GM12878 (cell line): ENCODE measurements at regions not wholly inside any gene's neighbourhood (a gene's known extent, or its start where the extent isn't known, plus 50 kb on each side); places are given as distances from the start of the nearest gene placed in this dataset.

Experiments used
- ATAC-seq: fragments of 200-7000 bp; cut with Tn5 transposase; 3 replicates; pipeline ENCODE4 v1.9.1; 2020; ENCODE audit warnings: mild to moderate bottlenecking, moderate library complexity
- BruUV-seq: library from RNA; stranded (reverse); fragments of 400-500 nt; replicated peaks from 2 replicates; lab custom pipeline; 2021; lab: Mats Ljungman, UMichigan
- CTCF ChIA-PET: fragments of 300-600 bp; sonication (Branson Sonifier 250); formaldehyde crosslinking; extraction: SDS; loops from one replicate; lab custom pipeline; 2021; ENCODE audit warnings: inconsistent platforms; lab: Yijun Ruan, JAX
- POLR2A ChIA-PET: fragments of 350-600 bp; formaldehyde crosslinking; extraction: SDS; loops from one replicate; lab custom pipeline; 2021; ENCODE audit warnings: inconsistent platforms; lab: Charles Lee
- RAD21 ChIA-PET: fragments of 300-600 bp; sonication (Branson Sonifier 250); formaldehyde crosslinking; loops from one replicate; lab custom pipeline; 2023; ENCODE audit warnings: antibody characterized with exemption; ENCODE audit not compliant: unreplicated experiment; lab: Charles Lee
- SMC1A ChIA-PET: fragments of 300-600 bp; sonication (Branson Sonifier 250); formaldehyde crosslinking; loops from one replicate; lab custom pipeline; 2023; ENCODE audit not compliant: unreplicated experiment, uncharacterized antibody; lab: Charles Lee
- DNase-seq: peaks from one replicate; pipeline ENCODE4 v3.0.0-alpha.2; 2011; ENCODE audit warnings: low read depth, low spot score
- FAIRE-seq: peaks from 3 replicates; lab custom pipeline; 2011; peaks lifted over from hg19 to GRCh38; lab: Jason Lieb, UNC
- H2AFZ ChIP-seq: 2 replicates; pipeline ENCODE4 v1.6.0; 2011; ENCODE audit warnings: low read depth, low read length, control low read depth; ENCODE audit not compliant: control insufficient read depth
- H3K27ac ChIP-seq: 2 replicates; pipeline ENCODE4 v1.5.1; 2011; ENCODE audit warnings: control low read depth; ENCODE audit not compliant: control insufficient read depth, insufficient read depth
- H3K27me3 ChIP-seq, 2 experiments: replicated peaks in 1 of 2; 2 replicates each; pipeline versions ENCODE4 v1.6.0 to v1.6.1; 2011; ENCODE audit warnings: low read length in 1 of 2; ENCODE audit not compliant: control insufficient read depth in 2 of 2, insufficient read depth in 2 of 2
- H3K36me3 ChIP-seq, 2 experiments: 2 replicates each; pipeline ENCODE4 v1.5.1; 2011; ENCODE audit warnings: low read length in 1 of 2; ENCODE audit not compliant: control insufficient read depth in 2 of 2, insufficient read depth in 2 of 2
- H3K4me1 ChIP-seq: 2 replicates; pipeline ENCODE4 v1.6.1; 2011; ENCODE audit warnings: mild to moderate bottlenecking, low read length, moderate library complexity, mixed read lengths; ENCODE audit not compliant: control insufficient read depth, insufficient read depth
- H3K4me2 ChIP-seq: 2 replicates; pipeline ENCODE4 v1.6.0; 2011; ENCODE audit warnings: control low read depth; ENCODE audit not compliant: control insufficient read depth, insufficient read depth
- H3K4me3 ChIP-seq: fragments of 200-600 bp; sonication (generic); 2 replicates; pipeline ENCODE4 v1.5.1; 2016
- H3K79me2 ChIP-seq: 2 replicates; pipeline ENCODE4 v1.6.0; 2011; ENCODE audit warnings: low read length; ENCODE audit not compliant: control insufficient read depth, insufficient read depth
- H3K9ac ChIP-seq: 2 replicates; pipeline ENCODE4 v1.8.0; 2011; ENCODE audit warnings: low read length, control low read depth, mixed read lengths; ENCODE audit not compliant: control insufficient read depth, insufficient read depth
- H3K9me3 ChIP-seq: replicated peaks from 3 replicates; pipeline ENCODE4 v1.5.1; 2011; ENCODE audit warnings: mild to moderate bottlenecking, low read length; ENCODE audit not compliant: control insufficient read depth, insufficient read depth
- H4K20me1 ChIP-seq: 2 replicates; pipeline ENCODE4 v1.6.0; 2011; ENCODE audit not compliant: control insufficient read depth, insufficient read depth
- CBFB ChIP-seq: IDR thresholded peaks from 2 replicates; pipeline ENCODE4 v1.6.1; 2016; ENCODE audit warnings: antibody characterized with exemption, low read depth
- IRF3 ChIP-seq: fragments of 450-650 bp; IDR thresholded peaks from 2 replicates; pipeline ENCODE4 v1.6.1; 2014; ENCODE audit warnings: mild to moderate bottlenecking
- MLLT1 ChIP-seq: fragments of 450-650 bp; IDR thresholded peaks from 2 replicates; pipeline ENCODE4 v1.6.1; 2016; ENCODE audit warnings: mild to moderate bottlenecking
- NFYB ChIP-seq: IDR thresholded peaks from 2 replicates; pipeline ENCODE4 v1.6.1; 2011; ENCODE audit warnings: low read depth, mild to moderate bottlenecking, low read length, improper control_type of control experiment, moderate library complexity; ENCODE audit not compliant: insufficient read depth
- PRDM15 ChIP-seq: fragments of 450-650 bp; formaldehyde crosslinking; IDR thresholded peaks from 2 replicates; pipeline ENCODE4 v1.4.0; 2020; ENCODE audit warnings: mild to moderate bottlenecking, moderate library complexity
- SPI1 ChIP-seq: IDR thresholded peaks from 2 replicates; pipeline ENCODE4 v1.6.1; 2011; ENCODE audit warnings: low read depth, mild to moderate bottlenecking, low read length, moderate library complexity, borderline replicate concordance; ENCODE audit not compliant: insufficient read depth
- SUZ12 ChIP-seq: fragments of 200-600 bp; sonication (generic); IDR thresholded peaks from one replicate; pipeline ENCODE4 v1.6.1; 2018; ENCODE audit warnings: antibody characterized with exemption, mild to moderate bottlenecking; ENCODE audit not compliant: unreplicated experiment
- USF1 ChIP-seq: IDR thresholded peaks from 2 replicates; pipeline ENCODE4 v1.6.1; 2011; ENCODE audit warnings: borderline replicate concordance, low read depth, mild to moderate bottlenecking, moderate library complexity, mixed read lengths, low read length; ENCODE audit not compliant: insufficient read depth; ENCODE audit errors: extremely low read length
- WGBS: methylation state at CpG from one replicate; pipeline ENCODE4 v1.1.6; 2016; ENCODE audit warnings: low lambda C conversion rate; ENCODE audit not compliant: insufficient replicate concordance, insufficient coverage; ENCODE audit errors: missing lambda C conversion rate; 5-methylcytosine and 5-hydroxymethylcytosine counted together
- in situ Hi-C: fragments of 300-500 bp; cut with MboI; formaldehyde crosslinking; loops from 9 replicates; pipeline ENCODE4 v1.14.3; 2018; ENCODE audit warnings: mixed read lengths
- intact Hi-C: fragments of 100-400 bp; cut with micrococcal nuclease; formaldehyde crosslinking; loops from one replicate; pipeline ENCODE4 v1.14.2; 2022; ENCODE audit not compliant: unreplicated experiment

GRCh38 chr15:87649175-87649574 is 607.4 kb downstream of the NTRK3 start:
- TF ChIP-seq PRDM15 (CRISPR knock-in tag), result no peak
- in situ Hi-C loops, result no loop called here
- no peaks in the 10 kb centered on the region for H3K4me1 ChIP-seq

GRCh38 chr15:87648278-87648677 is 608.3 kb downstream of the NTRK3 start:
- H4K20me1 ChIP-seq, result no peaks in the 10 kb centered on the region
- in situ Hi-C loops (no loop called here), intact Hi-C loops (no loop called here)
- DNase-seq, result no peak
- H3K79me2 ChIP-seq, result no peaks in the 10 kb centered on the region
- SMC1A ChIA-PET, result no interaction called here
- no peak for FAIRE-seq
- H2AFZ ChIP-seq, result no peak overlapping the region
- H3K27me3 ChIP-seq, result no peaks in the 10 kb centered on the region
- ATAC-seq, result no peak
- H3K9me3 ChIP-seq, result no peaks in the 10 kb centered on the region
- no peak overlapping the region for H3K4me3 ChIP-seq
- no peaks in the 10 kb centered on the region for H3K36me3 ChIP-seq
- POLR2A ChIA-PET, result no interaction called here
- RAD21 ChIA-PET, result no interaction called here
- CTCF ChIA-PET, result no interaction called here
- no peak overlapping the region for H3K9ac ChIP-seq
- no TSS peak for BruUV-seq
- under 1% methylated on average over 5 of the region's 5 CpGs for WGBS
- H3K4me2 ChIP-seq, result no peak overlapping the region
- H3K4me1 ChIP-seq, result no peaks in the 10 kb centered on the region
- no peak overlapping the region for H3K27ac ChIP-seq
- TF ChIP-seq NFYB, result no peak
- no peak for TF ChIP-seq USF1
- TF ChIP-seq SUZ12, result no peak
- TF ChIP-seq CBFB, result no peak
- TF ChIP-seq SPI1, result no peak
- no peak for TF ChIP-seq IRF3
- no peak for TF ChIP-seq MLLT1

More at GRCh38 chr15:87649175-87649574, 607.4 kb downstream of the NTRK3 start:
- 21% methylated on average over 4 of the region's 4 CpGs for WGBS
- ChIA-PET RAD21 (no interaction called here), SMC1A (no interaction called here), CTCF (no interaction called here), POLR2A (no interaction called here)
- BruUV-seq, result no TSS peak
- intact Hi-C loops, result no loop called here
- FAIRE-seq (no peak), ATAC-seq (no peak), DNase-seq (no peak)
- Histone ChIP-seq H3K9ac (no peak overlapping the region), H3K27me3 (no peaks in the 10 kb centered on the region), H3K4me3 (no peak overlapping the region), H3K4me2 (no peak overlapping the region), H3K9me3 (no peaks in the 10 kb centered on the region), H3K79me2 (no peaks in the 10 kb centered on the region), H4K20me1 (no peaks in the 10 kb centered on the region), H3K27ac (no peak overlapping the region), H3K36me3 (no peaks in the 10 kb centered on the region), H2AFZ (no peak overlapping the region)
